NCI-H128 (cell line): ENCODE measurements at regions not wholly inside any gene's neighbourhood (a gene's known extent, or its start where the extent isn't known, plus 50 kb on each side); places are given as distances from the start of the nearest gene placed in this dataset.
"Not testable (repeated sequence)": the region's sequence is repeated elsewhere in the genome, so short reads cannot be mapped to it uniquely, and the experiment has no call there.

ENCODE experiments used
- DNase-seq: peaks from one replicate; lab custom pipeline; 2025; ENCODE audit not compliant: unreplicated experiment; lab: John Stamatoyannopoulos, UW

DNA sequence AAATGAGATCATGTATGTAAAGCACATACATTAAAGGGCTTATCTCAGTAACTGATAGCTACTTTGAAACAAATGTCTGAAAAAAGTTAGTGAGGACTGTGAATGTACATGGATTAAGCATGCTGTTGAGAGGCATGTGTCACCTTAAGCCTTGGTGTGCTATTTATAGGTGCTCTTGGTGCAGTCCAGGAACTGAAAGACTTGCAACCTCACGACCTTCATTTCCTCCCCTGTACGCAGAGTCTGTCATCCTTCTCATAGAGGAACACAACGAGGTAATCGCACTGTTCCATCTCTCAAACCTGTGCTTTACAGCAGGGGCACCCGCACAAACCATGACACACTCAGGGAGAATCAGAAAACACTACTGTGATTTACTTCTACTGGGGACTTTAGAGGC is 65.6 kb downstream of the UFM1 start:
- DNase-seq: no peak

DNA sequence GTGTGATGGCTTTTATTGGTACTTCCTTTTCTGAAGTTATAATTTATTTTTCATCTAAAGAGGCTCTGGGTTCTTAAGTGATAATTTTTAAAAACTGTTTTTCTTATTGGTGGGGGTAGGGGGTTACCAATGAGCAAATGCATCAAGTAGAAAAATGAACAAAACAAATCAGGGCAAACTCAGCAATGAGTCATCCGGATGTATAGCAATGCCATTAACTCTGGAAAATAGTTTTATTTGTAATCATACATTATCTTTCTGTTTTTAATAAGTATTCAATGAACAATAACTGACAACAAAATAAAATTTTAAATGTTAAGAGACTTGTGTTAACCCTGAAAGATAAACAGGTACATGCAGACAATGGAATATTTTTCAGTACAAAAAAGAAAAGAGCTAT is 67.6 kb downstream of the UFM1 start:
- DNase-seq: no peak

DNA sequence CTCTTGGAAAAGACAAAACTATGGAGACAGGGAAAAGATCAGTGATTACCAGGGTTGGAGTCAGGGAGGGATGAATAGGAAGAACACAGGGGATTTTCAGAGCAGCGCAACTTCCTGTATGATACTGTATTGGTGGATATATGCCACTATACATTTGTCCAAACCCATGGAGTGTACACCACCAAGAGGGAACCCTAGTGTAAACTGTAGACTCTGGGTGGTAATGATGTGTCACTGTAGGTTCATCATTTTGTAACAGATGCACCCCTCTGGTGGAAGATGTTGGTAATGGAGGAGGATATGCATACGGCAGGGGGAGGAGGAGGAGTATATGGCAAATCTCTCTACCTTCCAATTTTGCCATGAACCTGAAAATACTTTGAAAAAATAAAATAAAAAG is 68.1 kb downstream of the UFM1 start:
- no peak for DNase-seq

DNA sequence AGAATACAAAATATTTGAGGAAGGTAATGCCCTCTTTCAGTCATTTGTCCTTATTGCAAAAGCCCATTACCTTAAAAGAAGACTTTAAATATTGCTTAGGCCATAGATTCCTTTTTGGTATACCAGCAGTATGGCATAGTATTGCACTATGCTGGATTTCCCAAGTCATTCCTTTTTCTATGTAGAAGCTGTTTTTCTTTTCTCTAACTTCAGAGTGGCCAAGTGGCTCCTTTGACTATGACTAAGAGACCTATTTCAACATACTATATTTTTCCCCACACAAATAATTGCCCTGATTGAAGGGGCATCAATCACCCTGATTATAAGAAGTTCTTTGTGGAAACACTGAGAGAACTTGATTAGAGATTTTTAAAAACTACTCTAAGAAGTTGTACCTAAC is 68.6 kb downstream of the UFM1 start:
- DNase-seq: no peak

DNA sequence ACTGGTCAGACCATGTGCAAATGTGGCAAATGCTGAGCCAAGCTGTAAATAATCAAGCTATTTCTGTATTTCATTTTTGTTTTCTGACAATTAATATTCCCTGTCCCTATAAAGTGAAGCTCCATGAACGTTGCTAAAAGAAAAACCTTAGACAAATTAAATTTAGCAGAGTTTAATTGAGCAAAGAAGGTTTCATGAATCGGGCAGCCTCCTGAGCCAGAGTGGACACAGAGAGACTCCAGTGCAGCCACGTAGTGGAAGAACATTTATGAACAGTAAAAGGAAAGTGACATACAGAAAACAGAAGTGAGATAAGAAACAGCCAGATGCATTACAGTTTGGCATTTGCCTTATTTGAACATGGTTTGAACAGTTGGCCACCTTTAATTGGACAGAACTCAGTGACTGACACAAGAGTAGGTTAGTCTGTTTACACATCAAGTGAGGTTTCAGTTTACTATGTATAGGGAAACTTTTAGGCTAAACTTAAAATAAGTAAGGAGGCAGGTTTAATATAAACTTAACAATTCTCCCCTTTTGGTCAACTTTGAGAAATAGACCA is 69.7 kb downstream of the UFM1 start:
- no peak for DNase-seq

DNA sequence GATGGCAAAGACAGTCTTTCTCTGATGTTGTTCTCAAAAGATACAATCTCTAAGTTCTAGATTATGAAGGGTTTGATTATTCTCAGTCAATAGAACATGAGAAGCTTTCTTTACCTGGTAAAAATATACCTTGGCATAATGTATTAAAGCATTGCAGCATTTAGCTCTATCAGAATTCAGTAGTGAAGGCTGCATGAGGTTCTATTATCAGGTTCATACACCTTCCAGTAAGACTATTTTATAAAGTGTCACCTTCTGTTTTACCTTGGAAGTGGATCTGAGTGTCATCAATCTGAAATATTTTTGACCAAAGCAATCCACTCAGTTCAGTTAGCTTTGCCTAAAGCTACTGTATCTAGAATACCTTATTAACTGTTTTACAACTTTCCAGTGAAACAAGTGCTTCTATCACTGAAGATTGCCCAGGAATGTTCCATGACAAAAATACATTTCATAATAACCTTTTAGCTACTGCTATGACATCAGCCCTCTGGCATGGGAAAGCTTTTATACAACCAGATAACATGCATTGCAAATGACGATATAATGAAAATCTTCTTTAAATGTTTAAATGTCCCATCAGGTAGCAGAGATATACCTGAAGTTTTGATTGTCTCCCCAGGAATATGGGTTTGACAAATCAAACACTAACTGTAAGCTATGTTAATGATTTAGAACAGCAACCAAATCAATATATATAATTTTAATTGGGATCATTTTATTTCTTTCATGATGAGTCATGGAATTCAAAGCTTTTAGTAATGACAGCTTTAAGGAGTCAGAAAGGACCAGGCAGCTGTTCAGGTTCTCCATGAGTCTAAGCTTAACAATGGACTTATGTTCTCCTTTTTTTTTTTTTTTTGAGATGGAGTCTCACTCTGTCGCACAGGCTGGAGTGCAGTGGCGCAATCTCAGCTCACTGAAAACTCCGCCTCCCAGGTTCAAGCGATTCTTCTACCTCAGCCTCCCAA is 72.2 kb downstream of the UFM1 start:
- DNase-seq: no peak

DNA sequence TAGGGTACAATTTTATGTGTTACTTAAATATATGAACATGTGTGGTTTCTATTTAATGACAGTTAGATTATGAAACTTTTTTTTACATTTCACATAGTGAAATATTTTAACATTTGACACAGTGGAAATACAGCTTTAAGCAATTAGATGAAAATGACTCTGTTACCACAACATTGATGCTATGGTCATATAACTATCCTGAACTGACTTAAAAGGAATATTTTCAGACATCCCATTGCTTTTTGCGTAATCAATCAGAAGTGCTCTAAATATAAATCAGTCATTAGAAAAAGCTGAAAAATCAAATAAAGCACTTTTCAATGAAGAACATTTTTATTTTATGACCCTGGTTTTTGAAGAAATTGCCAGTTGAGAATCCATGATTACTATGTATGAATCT is 80.3 kb downstream of the UFM1 start:
- no peak for DNase-seq

DNA sequence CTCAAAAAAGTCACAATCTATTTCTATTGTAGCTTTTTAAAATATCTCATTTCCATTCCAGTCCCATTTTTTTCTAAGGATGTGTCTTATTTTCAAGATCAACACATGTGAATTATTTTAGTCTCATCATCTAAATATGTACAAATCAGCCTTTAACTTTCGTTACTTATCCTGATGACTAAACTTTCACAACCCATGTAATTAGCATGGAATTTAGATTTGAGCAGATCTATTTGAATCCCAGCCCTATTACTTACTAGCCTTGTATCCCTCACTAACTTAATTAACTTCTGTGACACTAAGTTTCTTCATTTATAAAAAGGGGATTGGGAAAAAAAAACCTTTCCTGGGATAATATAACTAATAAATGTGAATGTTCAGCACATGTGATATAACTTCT is 81.1 kb downstream of the UFM1 start:
- no peak for DNase-seq

DNA sequence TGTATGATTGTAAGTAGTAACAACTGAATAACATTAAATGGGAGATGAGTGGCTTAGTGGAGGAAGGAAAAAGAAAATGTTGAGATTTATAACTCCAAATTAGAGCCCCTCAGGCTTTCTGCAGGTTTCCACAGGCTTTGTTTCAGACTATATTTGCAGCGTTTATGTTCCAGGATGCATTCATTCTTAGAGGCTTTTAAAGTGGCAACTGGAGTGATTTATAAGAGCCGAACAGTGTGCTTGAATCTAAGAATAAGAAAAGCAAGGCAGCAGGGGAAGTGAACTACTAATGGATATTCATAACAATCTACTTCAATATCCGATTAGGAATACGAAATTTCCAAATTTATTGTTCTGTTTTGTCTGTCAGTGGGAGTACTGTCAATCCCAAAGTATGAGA is 91.0 kb downstream of the UFM1 start:
- no peak for DNase-seq

DNA sequence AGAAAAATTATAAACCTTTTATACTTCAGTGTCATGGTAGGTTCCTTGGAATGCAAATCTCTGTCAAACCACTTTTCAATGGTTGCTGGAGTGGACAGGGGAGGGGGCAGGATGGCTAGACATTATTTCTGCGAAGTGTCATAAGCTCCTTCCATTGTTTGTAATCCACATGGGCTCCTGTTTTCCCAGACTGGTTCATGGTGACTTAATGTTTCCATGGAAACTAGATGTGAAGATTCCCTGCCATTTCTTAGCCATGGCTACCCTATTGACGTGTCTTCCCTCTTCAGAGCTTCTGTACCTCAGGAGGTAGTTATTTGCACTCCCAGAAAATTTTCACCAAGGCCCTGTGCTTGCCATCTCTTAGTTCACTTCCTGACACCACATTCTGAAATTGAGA is 95.3 kb downstream of the UFM1 start:
- no peak for DNase-seq

DNA sequence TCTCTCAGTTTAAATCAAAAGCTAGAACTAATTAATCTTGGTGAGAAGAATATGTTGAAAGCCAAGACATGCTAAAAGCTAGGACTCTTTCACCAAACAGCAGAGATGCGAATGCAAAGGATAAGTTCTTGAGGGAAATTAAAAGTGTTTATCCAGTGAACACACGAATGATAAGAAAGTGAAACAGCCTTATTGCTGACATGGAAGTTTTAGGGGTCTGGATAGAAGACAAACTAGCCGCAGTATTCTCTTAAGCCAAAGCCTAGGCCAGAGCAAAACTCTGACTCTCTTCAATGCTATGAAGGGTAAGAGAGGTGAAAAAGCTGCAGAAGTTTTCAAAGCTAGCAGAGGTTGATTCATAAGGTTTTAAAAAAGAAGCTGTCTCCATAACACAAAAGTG is 103.0 kb downstream of the UFM1 start:
- no peak for DNase-seq

DNA sequence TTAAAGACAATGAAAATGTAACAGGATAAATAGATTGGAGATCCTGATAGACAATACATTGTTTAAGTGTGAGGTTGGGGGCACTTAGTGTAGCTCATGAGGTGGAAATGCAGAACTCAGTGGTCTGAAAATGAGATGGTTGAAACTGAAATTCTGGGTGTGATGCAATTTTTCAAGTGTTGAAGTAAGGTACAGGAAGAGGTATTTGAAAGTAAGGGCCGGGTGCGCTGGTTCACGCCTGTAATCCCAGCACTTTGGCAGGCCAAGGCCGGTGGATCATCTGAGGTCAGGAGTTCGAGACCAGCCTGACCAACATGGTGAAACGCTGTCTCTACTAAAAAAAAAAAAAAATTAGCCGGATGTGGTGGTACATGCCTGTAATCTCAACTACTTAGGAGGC is 113.0 kb downstream of the UFM1 start:
- DNase-seq: no peak

DNA sequence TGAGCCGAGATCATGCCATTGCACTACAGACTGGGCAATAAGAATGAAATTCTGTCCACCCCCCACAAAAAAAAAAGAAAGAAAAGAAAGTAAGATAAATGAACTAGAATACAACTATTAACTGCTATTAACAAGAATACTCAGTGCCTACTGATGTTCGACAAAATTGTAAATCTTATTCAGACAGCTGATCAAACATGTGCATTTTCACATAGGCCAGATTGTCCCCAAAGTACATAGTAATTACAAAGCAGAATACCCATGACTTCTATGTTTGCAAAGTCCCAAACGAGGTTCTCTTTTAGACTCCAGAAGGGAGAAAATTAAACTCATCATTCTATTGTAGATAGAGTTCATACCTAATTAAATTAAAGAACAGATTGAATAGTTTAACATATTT is 113.4 kb downstream of the UFM1 start:
- DNase-seq: no peak

DNA sequence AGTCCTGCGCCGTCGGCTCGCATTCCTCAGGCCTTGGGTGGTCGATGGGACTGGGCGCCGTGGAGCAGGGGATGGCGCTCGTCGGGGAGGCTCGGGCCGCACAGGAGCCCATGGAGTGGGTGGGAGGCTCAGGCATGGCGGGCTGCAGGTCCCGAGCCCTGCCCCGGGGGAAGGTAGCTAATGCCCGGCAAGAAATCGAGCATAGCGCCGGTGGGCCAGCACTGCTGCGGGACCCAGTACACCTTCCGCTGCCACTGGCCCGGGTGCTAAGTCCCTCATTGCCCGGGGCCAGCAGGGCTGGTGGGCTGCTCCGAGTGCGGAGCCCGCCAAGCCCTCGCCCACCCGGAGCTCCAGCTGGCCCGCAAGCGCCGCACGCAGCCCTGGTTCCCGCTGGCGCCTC is 122.8 kb downstream of the UFM1 start:
- not testable (repeated sequence) for DNase-seq

DNA sequence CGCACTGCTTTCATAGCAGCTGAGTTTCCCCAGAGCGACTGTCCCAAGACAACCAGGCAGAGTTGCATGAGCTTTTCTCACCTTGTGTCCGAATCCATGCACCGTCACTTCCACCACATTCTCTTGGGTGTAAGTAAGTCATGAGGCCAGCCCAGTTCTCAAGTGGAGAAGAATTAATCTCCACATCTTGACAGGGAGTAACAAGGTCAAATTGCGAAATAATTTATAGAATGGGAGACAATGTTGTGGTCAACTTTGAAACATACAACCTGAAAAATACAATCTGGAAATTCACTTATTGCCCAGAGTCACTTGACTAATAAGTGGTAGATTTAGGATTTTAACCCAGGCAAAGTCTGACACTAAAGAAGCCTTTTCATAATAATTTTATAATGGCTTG is 123.7 kb downstream of the UFM1 start:
- no peak for DNase-seq

DNA sequence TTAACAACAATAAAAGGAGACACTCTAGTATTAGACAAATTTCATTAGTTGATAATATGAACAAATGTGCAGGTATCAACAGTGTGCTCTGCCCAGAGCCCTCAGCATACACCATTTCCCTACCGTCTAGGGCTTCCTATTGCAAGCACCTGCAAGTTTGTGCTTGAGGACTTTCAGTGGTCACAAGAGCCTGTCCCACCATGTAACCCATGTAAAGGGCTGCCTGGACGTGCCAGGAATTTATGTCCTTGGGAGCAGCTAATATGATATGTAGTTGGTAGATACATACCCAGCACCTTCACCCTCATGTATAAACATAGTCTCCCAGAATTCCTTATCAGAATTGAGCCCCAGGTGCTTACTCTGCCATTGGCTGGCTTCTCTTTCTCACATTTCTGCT is 128.0 kb downstream of the UFM1 start:
- DNase-seq: no peak

DNA sequence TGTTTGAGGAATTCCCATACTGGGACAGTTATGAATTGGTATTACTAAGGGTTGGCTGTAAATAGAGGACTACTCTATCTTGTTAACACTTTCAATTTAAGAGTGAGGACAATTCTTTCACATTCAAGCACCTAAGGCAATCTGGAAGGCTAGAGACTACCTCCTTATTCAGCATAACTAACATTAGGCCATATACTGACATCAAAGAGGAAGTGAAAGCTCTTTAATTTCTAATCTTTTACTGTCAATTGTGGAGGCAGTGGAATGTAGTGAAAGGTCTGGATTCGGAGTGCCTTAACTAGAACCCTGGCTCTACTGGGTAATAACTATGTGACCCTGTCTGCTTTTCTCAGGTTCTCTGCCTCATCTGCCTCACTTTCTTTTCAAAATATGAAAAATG is 134.0 kb downstream of the UFM1 start:
- no peak for DNase-seq

DNA sequence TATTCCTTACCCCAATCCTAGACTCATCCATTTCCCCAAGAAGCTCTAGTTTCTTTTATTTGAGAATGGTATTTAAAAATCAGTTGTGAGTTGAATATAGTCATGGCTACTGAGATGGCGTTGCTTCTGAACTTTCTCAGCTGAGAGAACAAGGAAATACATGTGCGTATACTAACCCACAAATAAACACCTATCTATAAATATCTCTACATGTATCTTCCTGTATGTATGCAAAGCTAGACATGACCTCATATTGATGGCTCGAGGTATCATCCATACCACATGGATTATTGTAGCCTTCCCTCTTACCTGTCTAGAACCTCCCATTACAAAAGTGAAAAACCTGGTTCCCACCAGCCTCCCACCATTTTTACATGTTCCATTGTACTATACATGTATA is 141.0 kb downstream of the UFM1 start:
- no peak for DNase-seq

DNA sequence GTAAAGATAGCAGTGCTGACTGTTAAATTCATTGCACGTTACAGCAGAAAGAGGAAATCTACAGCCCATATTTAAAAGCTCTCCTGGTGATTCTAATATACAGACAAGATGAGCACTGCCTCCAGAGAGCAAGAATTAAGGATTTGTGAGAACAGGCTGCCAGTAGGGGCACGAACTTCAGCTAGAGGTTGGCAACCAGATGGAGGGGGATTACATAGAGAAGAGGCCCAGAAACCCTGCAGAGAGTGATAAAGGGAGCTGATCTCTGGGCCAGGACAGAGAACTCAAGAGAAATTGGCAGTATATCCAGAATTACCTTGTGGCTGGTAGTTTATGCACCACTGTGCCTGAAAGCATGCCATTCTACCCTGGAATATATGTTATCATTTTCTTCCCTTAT is 144.8 kb downstream of the UFM1 start:
- DNase-seq: no peak

DNA sequence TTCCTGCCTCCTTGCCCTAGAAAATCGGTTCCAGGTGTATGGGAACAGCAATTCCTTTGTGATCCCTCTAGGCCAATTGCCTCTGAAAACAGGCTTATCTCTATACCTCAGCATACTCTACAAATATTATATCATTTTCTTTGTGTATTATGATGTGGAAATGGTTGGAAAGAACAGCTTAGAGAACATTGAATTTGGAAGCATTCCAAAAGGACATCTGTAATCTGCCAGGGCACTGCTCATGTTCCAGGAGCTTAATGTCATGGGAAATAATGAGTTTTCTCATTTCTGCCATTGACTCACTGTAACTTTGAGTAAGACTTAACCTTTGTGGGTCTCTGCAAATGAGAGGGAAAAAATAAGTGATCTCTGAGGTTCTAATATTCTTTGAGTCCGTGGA is 147.3 kb downstream of the UFM1 start:
- DNase-seq: no peak

DNA sequence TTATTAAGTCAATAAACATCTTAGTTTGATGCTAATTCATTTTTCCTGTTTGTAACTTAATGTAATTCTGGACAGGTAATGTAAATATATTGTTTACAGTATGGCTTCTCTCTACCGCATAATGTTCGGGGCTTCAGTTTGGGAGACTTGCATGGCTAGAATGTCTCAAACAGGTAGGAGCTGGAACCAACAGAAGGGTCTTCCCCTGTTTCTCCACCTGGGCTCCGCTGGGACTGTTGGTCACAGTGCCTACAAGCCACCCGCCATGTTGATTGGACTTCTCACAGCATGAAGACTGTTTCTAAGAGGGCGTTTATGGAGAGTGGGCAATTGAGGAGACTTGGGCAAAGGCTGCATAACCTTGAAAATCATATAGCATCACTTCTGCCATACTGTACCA is 148.6 kb downstream of the UFM1 start:
- DNase-seq: no peak

DNA sequence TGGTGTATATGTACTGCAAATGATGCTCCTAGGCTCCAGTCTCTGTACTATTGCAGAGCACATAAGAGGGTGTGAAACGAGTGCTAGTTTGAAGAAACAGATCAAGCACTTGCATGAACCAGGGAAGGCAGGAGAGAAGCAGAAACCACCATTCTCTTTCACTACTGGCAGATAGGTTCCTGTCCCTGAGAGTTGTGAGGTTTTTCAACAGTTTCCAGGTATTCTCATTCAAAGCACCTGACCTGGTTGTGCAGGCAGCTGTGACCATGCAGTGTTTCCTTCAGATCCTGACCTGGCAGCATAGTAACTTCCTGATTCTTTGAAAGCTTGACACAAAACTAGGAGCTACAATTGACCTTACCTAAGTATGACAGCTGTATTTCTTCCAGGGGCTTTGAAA is 164.9 kb downstream of the UFM1 start:
- DNase-seq: no peak

DNA sequence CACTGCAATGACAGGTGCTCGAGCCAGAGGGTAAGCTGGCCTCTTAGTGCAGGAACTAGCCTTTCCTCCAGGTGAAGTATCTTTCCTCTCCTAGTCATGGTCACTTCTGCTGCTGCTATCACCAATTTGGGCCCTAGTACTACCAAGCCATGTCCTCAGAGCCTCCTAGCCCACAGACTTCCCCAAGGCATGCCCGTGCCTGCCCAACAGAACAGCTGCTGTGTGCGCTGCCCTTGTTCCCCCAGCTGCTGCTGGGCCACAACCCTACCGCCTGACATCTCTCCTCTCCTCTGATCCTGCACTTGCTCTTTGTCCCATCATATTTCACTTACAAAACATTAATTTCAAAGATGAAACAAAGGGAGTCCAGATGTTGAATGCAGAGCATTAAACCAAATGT is 168.5 kb upstream of the FREM2 start:
- no peak for DNase-seq
